LoVo (cell line): ENCODE measurements at regions not wholly inside any gene's neighbourhood (a gene's known extent, or its start where the extent isn't known, plus 50 kb on each side); places are given as distances from the start of the nearest gene placed in this dataset.
"Not testable (repeated sequence)": the region's sequence is repeated elsewhere in the genome, so short reads cannot be mapped to it uniquely, and the experiment has no call there.

Experiments used
- DNase-seq: peaks from one replicate; pipeline ENCODE4 v3.0.0-alpha.2; 2016; ENCODE audit warnings: low spot score

- not testable (repeated sequence) for DNase-seq
Observed at GRCh38 chr7:55743454-55743717, 119.2 kb downstream of the SEPTIN14 start.

GRCh38 chr7:55742651-55743453 is 119.7 kb downstream of the SEPTIN14 start:
- not testable (repeated sequence) for DNase-seq

GRCh38 chr7:55741721-55742631 is 120.6 kb downstream of the SEPTIN14 start:
- not testable (repeated sequence) for DNase-seq

- DNase-seq = not testable (repeated sequence)
Observed at GRCh38 chr7:55740633-55741250, 121.8 kb downstream of the SEPTIN14 start.

- not testable (repeated sequence) for DNase-seq
Observed at GRCh38 chr7:55740053-55740452, 122.5 kb downstream of the SEPTIN14 start.

GRCh38 chr7:55736641-55737221 is 125.8 kb downstream of the SEPTIN14 start:
- not testable (repeated sequence) for DNase-seq

- no peak for DNase-seq
Observed at GRCh38 chr7:55733241-55734140, 129.1 kb downstream of the SEPTIN14 start.

- no peak for DNase-seq
Observed at GRCh38 chr7:55731931-55732330, 130.6 kb downstream of the SEPTIN14 start.

GRCh38 chr7:55730197-55730596 is 132.4 kb downstream of the SEPTIN14 start:
- no peak for DNase-seq

- DNase-seq = no peak
Observed at GRCh38 chr7:55723621-55723941, 139.0 kb downstream of the SEPTIN14 start.

- not testable (repeated sequence) for DNase-seq
Observed at GRCh38 chr7:55722874-55723620, 139.5 kb downstream of the SEPTIN14 start.

GRCh38 chr7:55721004-55721403 is 141.5 kb downstream of the SEPTIN14 start:
- DNase-seq = not testable (repeated sequence)

GRCh38 chr7:55715247-55715867 is 143.1 kb upstream of the VOPP1 start:
- DNase-seq = not testable (repeated sequence)

GRCh38 chr7:55714370-55714769 is 142.1 kb upstream of the VOPP1 start:
- not testable (repeated sequence) for DNase-seq

- not testable (repeated sequence) for DNase-seq
Observed at GRCh38 chr7:55710312-55710711, 138.0 kb upstream of the VOPP1 start.

- not testable (repeated sequence) for DNase-seq
Observed at GRCh38 chr7:55708028-55708427, 135.7 kb upstream of the VOPP1 start.

- not testable (repeated sequence) for DNase-seq
Observed at GRCh38 chr7:55707410-55707809, 135.1 kb upstream of the VOPP1 start.

GRCh38 chr7:55706451-55707195 is 134.3 kb upstream of the VOPP1 start:
- DNase-seq = not testable (repeated sequence)

GRCh38 chr7:55705728-55706450 is 133.6 kb upstream of the VOPP1 start:
- DNase-seq = not testable (repeated sequence)
